OCI-LY3 (cell line): ENCODE measurements at regions not wholly inside any gene's neighbourhood (a gene's known extent, or its start where the extent isn't known, plus 50 kb on each side); places are given as distances from the start of the nearest gene placed in this dataset.

Experiments used
- EZH2phosphoT487 ChIP-seq: fragments of 200-600 bp; shearing (Covaris generic); IDR thresholded peaks from 2 replicates; pipeline ENCODE4 v1.6.1; 2018; ENCODE audit warnings: antibody characterized with exemption, mixed run types, low read depth
- TF ChIP-seq, protein P1 (sequence below): fragments of 200-600, 300-600 bp; sonication (generic); IDR thresholded peaks from 2 replicates; pipeline ENCODE4 v1.5.1; 2014; ENCODE audit warnings: antibody characterized with exemption, low read length, low read depth

DNA sequence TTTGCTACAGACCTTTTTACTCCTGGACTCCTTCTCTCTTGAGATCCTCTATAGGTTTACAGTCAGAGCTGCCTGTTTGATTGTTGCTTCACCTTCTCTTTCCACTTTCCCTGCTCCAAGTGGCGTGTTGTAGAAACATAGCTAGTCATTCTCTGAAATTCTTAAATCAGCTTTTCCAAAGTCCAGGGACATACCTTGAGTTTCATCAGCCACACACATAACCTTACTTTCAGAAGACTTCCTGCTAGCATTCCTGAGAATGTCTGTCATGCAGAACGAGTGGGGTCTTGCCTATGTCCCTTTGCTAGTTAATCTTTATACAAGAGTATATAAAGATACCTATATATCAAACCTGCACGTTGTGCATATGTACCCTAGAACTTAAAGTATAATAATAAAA, 230.3 kb upstream of the ZNF462 start:
- TF ChIP-seq EZH2phosphoT487 = no peak
- TF ChIP-seq, protein P1, sequence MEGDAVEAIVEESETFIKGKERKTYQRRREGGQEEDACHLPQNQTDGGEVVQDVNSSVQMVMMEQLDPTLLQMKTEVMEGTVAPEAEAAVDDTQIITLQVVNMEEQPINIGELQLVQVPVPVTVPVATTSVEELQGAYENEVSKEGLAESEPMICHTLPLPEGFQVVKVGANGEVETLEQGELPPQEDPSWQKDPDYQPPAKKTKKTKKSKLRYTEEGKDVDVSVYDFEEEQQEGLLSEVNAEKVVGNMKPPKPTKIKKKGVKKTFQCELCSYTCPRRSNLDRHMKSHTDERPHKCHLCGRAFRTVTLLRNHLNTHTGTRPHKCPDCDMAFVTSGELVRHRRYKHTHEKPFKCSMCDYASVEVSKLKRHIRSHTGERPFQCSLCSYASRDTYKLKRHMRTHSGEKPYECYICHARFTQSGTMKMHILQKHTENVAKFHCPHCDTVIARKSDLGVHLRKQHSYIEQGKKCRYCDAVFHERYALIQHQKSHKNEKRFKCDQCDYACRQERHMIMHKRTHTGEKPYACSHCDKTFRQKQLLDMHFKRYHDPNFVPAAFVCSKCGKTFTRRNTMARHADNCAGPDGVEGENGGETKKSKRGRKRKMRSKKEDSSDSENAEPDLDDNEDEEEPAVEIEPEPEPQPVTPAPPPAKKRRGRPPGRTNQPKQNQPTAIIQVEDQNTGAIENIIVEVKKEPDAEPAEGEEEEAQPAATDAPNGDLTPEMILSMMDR = no peak
